GM10266 (cell line): ENCODE measurements at regions not wholly inside any gene's neighbourhood (a gene's known extent, or its start where the extent isn't known, plus 50 kb on each side); places are given as distances from the start of the nearest gene placed in this dataset.

Experiments used
- DNase-seq: peaks from one replicate; pipeline ENCODE4 v3.0.0; 2012; ENCODE audit errors: extremely low spot score
- TF ChIP-seq, protein P1 (sequence below): IDR thresholded peaks from 2 replicates; pipeline ENCODE4 v1.5.1; 2012; ENCODE audit warnings: mild to moderate bottlenecking, low read depth; ENCODE audit not compliant: control insufficient read depth, insufficient read depth; ENCODE audit errors: missing control alignments

DNA sequence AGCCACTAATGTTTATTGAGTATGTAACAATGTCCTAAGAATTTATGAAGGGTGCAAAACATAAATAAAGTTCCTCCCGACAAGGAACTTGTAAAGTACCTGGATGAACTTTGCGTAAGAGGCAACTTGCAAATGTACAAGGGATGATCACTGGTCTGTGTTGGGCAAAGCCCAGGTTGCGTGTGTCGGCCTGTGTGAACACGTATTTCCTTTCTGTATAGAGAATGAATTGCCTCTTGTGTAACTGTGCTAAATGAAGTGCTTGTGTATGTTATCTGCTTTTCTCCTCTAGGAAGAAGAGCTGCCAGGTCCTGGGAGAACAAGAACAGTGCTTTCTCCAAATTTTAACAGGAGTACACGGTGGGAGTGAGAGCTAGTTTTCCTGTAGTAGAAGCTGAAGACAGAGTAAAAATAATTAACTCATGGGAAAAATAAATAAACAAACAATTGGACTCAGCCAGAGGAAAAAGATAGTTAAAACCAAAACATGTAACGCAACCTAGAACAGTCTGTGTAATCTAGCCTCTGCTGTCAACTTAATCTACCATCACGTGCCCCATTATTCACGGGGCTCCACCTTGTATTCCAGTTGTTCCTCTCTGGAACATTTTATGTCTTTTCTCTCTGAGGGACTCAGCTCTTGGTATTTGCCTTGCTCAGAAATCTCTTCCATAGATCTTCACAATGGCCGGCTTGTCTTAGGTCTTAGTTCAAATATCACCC lies 83.7 kb upstream of the RASGRP1 start:
- TF ChIP-seq, protein P1, sequence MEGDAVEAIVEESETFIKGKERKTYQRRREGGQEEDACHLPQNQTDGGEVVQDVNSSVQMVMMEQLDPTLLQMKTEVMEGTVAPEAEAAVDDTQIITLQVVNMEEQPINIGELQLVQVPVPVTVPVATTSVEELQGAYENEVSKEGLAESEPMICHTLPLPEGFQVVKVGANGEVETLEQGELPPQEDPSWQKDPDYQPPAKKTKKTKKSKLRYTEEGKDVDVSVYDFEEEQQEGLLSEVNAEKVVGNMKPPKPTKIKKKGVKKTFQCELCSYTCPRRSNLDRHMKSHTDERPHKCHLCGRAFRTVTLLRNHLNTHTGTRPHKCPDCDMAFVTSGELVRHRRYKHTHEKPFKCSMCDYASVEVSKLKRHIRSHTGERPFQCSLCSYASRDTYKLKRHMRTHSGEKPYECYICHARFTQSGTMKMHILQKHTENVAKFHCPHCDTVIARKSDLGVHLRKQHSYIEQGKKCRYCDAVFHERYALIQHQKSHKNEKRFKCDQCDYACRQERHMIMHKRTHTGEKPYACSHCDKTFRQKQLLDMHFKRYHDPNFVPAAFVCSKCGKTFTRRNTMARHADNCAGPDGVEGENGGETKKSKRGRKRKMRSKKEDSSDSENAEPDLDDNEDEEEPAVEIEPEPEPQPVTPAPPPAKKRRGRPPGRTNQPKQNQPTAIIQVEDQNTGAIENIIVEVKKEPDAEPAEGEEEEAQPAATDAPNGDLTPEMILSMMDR, result no peak
- no peak for DNase-seq

DNA sequence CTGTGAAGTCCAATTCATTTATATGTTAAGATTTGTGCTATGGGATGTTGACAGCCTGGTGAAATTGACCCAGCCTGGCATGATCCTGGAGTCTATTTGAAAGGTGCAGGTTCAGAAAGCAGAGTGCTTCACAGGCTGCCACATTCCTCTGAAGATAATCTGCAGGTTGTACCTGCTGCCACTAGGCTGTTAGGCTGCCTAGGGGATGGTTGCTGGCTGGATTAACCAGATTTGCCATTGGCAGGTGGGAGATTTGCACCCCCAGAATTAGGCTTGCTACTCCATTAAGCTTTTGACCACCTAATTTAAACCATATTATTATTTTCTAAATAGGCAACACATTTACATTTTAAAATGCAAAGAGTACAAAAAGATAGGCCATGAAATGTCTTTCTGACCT lies 85.8 kb upstream of the RASGRP1 start:
- DNase-seq, result no peak
- TF ChIP-seq, protein P1, result no peak

DNA sequence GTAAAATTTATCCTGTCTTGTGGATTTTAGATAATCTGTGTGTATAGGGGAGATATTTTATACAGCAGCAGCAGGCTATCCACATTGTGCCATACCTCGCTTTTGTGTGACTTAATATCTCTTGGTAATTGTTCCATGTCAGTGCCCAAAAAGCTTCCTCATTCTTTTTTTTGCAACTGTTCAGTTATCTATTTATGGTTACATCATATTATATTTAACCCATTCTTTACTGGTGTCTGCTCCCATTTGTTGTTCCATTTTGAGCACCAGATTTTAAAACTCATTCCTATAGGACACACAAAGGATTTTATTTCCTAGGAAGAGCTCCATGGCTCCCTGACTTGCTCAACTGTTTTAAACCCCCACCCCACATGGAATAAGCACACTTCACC lies 86.3 kb upstream of the RASGRP1 start:
- no peak for DNase-seq
- TF ChIP-seq, protein P1, result no peak

DNA sequence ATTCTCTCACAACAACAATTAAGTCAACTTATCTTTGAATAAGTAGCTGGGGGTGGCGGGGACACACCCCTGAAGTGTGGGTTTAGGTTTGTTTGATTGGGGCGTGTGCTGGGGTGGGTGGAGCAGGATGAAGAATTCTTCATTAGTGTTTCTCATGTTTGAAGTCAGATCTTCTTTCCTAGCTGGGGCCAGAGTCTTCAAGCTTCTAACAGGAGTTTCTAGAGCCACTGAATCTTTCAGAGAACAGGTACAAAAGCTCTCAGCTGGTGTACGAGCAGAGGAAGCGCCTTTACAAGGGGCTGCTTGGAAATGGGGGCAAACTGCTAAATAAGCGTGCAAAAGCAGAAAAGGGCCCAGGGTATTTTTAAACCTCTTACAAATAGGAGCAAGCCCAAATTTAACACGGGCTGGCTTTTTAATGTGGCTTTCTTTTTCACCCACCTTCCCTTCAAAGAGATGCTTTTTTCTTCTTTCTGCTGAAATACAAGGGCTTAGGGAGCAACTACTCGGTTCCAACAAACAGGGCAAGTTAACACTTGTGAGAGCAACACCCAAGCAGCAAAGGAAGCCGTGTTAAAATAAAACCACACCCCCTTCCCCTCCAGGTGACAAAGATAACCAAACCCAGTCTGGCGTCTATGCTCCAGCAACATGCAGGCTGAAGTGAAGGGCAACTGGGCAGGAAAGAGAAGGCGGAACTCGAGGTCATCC lies 86.9 kb upstream of the RASGRP1 start:
- TF ChIP-seq, protein P1, result no peak

DNA sequence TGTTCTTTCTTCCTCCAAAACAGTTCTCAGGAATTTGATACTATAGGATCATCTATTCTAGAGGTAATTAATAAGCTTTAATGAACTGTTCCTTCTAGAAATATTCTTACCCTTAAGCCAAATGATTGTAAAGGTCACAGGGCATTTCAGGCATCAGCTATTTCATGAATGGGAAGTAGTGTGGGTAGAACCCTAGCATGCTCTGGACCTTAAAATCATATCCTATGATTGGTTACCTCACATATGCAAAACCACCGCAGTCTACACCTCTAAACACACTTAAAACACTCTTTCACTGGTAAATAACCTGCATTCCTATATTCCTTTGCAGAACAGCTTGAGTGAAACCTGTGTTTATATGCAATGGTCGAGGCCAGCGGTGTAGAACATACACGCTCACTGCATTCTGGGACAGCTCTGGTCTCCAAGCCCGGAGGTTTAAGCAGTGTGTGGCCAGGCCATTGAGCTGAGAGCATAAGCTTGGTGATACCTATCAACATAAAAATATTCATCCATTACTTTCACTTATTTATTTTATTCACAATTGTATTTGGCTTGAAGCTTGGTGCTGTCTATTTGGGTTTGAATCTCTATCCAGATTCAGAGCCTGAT lies 87.7 kb upstream of the RASGRP1 start:
- no peak for DNase-seq
- TF ChIP-seq, protein P1, result no peak

More for the DNA sequence above, 86.9 kb upstream of the RASGRP1 start:
- no peak for DNase-seq

DNA sequence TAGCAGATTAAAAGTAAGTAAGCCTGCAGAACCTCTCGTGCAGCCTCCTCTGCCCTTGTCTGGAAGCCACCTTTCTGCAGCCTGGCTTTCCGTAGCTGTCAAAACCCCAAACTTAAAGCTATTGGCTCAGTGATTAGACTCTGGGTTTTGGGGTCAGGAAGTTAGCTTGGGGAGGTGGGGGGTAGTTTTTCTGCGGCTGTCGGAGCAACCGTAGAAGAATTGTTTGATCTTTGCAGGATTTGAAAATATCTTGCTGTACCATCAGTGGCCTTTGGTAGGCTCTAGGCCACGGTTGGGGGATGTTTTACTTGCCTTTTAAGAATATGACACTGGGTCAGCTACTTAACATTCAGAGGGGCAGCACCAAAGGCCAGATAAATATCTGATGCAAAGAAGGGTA lies 88.4 kb upstream of the RASGRP1 start:
- TF ChIP-seq, protein P1, result no peak
- no peak for DNase-seq

DNA sequence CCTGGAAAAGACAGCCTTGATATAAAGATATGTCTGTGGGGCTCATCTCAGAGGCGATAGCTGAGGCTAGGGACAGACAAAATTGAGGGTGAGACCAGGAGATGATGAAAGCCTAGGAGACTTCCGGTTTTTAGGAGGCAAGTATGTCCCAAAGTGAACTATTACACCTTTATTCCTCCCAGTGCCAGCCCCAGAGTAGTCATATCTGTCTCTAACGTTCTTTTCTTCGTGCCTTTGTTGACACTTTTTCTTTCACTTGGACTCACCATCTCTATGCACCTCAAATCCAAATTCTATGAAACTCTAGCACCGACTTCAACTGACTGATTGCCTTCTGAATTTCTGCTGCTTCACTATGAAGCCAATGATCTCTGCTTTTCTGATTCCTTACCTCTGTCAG lies 93.8 kb upstream of the RASGRP1 start:
- TF ChIP-seq, protein P1, result no peak
- DNase-seq, result no peak
